ENCODE measurements at regions not wholly inside any gene's neighbourhood (a gene's known extent, or its start where the extent isn't known, plus 50 kb on each side); places are given as distances from the start of the nearest gene placed in this dataset.

DNA sequence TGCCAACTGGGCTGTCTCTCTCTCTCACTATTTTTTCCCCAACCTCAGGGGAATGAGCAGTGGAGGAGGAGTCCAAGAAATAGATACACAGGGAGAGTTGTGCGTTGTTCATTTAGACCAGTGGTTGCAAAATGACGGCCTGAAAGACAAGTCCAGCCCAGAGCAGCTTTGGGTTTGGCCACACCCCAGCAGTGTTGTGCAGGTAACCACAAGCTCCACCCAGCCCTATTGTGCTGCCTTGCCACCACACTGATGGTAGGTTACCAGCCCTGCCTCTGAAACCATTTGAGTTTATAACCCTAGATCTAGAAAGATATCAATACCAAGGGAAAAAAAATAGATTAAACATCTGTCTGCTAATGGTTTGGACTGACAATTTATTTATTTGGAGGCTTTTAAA lies 144.3 kb downstream of the CMPK2 start:
- Mint-ChIP-seq H3K27ac (no peak overlapping the region), H3K36me3 (peaks cover 76% of the 10 kb centered on the region), H3K27me3 (ENCODE audit: low read depth) (peaks cover 10% of the 10 kb centered on the region), H3K9me3 (peaks cover 93% of the 10 kb centered on the region), H3K4me3 (no peak overlapping the region), H3K4me1 (no peaks in the 10 kb centered on the region)
- TF ChIP-seq, protein P1, sequence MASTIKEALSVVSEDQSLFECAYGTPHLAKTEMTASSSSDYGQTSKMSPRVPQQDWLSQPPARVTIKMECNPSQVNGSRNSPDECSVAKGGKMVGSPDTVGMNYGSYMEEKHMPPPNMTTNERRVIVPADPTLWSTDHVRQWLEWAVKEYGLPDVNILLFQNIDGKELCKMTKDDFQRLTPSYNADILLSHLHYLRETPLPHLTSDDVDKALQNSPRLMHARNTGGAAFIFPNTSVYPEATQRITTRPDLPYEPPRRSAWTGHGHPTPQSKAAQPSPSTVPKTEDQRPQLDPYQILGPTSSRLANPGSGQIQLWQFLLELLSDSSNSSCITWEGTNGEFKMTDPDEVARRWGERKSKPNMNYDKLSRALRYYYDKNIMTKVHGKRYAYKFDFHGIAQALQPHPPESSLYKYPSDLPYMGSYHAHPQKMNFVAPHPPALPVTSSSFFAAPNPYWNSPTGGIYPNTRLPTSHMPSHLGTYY (CRISPR knock-in tag; IDR thresholded peaks at IDR 0.05): no peak
- no peak for TF ChIP-seq FOXJ3 (CRISPR knock-in tag; IDR thresholded peaks at IDR 0.05; ENCODE audit: borderline replicate concordance)
- TF ChIP-seq EMX1 (CRISPR knock-in tag; IDR thresholded peaks at IDR 0.05): no peak
- no peak for TF ChIP-seq ZNF671 (CRISPR knock-in tag; IDR thresholded peaks at IDR 0.05)
- no peak for TF ChIP-seq NR3C1 (CRISPR knock-in tag; conservative IDR thresholded peaks at IDR 0.05; ENCODE audit: low read depth)
- ChIA-PET CTCF (no interaction called here), POLR2A (no interaction called here)
- ATAC-seq (no peak), DNase-seq (ENCODE audit: low spot score) (no peak)

DNA sequence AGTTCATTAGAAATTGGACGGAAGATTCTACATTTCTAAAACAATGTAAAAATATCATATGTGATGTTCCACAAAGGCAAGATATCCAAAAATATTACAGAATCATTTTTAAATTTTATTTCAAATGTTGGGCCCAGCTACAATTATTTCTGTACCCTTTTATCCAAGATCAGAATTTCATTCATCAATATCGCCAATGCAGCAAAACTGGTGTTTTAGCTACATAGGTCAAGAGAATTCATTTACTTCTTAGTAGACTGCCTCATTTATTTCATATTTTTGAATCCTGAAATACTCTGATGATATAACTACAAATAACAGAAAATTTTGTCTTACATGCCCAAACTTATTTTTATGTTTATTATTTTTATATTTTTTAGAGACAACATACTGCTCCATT lies 143.1 kb downstream of the CMPK2 start:
- TF ChIP-seq RELA (CRISPR knock-in tag; IDR thresholded peaks at IDR 0.05; ENCODE audit: borderline replicate concordance) (no peak), EMX1 (CRISPR knock-in tag; IDR thresholded peaks at IDR 0.05) (no peak), ZNF219 (CRISPR knock-in tag; IDR thresholded peaks at IDR 0.05; ENCODE audit: borderline replicate concordance) (no peak), TP53 (CRISPR knock-in tag; IDR thresholded peaks at IDR 0.05) (no peak), TCF7 (CRISPR knock-in tag; IDR thresholded peaks at IDR 0.05; ENCODE audit: low read depth) (no peak), GTF2I (CRISPR knock-in tag; conservative IDR thresholded peaks at IDR 0.05) (no peak), FOXJ3 (CRISPR knock-in tag; IDR thresholded peaks at IDR 0.05; ENCODE audit: borderline replicate concordance) (no peak), MXD4 (CRISPR knock-in tag; IDR thresholded peaks at IDR 0.05; ENCODE audit: borderline replicate concordance) (no peak), NR3C1 (CRISPR knock-in tag; conservative IDR thresholded peaks at IDR 0.05; ENCODE audit: low read depth) (no peak), ZBTB21 (CRISPR knock-in tag; IDR thresholded peaks at IDR 0.05; ENCODE audit: borderline replicate concordance) (no peak), NFE2L1 (CRISPR knock-in tag; IDR thresholded peaks at IDR 0.05) (no peak)
- TF ChIP-seq, protein P2, sequence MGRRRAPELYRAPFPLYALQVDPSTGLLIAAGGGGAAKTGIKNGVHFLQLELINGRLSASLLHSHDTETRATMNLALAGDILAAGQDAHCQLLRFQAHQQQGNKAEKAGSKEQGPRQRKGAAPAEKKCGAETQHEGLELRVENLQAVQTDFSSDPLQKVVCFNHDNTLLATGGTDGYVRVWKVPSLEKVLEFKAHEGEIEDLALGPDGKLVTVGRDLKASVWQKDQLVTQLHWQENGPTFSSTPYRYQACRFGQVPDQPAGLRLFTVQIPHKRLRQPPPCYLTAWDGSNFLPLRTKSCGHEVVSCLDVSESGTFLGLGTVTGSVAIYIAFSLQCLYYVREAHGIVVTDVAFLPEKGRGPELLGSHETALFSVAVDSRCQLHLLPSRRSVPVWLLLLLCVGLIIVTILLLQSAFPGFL (CRISPR knock-in tag; IDR thresholded peaks at IDR 0.05; ENCODE audit: borderline replicate concordance): no peak
- TF ChIP-seq, protein P3, sequence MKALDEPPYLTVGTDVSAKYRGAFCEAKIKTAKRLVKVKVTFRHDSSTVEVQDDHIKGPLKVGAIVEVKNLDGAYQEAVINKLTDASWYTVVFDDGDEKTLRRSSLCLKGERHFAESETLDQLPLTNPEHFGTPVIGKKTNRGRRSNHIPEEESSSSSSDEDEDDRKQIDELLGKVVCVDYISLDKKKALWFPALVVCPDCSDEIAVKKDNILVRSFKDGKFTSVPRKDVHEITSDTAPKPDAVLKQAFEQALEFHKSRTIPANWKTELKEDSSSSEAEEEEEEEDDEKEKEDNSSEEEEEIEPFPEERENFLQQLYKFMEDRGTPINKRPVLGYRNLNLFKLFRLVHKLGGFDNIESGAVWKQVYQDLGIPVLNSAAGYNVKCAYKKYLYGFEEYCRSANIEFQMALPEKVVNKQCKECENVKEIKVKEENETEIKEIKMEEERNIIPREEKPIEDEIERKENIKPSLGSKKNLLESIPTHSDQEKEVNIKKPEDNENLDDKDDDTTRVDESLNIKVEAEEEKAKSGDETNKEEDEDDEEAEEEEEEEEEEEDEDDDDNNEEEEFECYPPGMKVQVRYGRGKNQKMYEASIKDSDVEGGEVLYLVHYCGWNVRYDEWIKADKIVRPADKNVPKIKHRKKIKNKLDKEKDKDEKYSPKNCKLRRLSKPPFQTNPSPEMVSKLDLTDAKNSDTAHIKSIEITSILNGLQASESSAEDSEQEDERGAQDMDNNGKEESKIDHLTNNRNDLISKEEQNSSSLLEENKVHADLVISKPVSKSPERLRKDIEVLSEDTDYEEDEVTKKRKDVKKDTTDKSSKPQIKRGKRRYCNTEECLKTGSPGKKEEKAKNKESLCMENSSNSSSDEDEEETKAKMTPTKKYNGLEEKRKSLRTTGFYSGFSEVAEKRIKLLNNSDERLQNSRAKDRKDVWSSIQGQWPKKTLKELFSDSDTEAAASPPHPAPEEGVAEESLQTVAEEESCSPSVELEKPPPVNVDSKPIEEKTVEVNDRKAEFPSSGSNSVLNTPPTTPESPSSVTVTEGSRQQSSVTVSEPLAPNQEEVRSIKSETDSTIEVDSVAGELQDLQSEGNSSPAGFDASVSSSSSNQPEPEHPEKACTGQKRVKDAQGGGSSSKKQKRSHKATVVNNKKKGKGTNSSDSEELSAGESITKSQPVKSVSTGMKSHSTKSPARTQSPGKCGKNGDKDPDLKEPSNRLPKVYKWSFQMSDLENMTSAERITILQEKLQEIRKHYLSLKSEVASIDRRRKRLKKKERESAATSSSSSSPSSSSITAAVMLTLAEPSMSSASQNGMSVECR (CRISPR knock-in tag; IDR thresholded peaks at IDR 0.05; ENCODE audit: borderline replicate concordance): no peak
- TF ChIP-seq, protein P4, sequence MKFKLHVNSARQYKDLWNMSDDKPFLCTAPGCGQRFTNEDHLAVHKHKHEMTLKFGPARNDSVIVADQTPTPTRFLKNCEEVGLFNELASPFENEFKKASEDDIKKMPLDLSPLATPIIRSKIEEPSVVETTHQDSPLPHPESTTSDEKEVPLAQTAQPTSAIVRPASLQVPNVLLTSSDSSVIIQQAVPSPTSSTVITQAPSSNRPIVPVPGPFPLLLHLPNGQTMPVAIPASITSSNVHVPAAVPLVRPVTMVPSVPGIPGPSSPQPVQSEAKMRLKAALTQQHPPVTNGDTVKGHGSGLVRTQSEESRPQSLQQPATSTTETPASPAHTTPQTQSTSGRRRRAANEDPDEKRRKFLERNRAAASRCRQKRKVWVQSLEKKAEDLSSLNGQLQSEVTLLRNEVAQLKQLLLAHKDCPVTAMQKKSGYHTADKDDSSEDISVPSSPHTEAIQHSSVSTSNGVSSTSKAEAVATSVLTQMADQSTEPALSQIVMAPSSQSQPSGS (CRISPR knock-in tag; IDR thresholded peaks at IDR 0.05; ENCODE audit: borderline replicate concordance, low read depth): no peak
- TF ChIP-seq, protein P5, sequence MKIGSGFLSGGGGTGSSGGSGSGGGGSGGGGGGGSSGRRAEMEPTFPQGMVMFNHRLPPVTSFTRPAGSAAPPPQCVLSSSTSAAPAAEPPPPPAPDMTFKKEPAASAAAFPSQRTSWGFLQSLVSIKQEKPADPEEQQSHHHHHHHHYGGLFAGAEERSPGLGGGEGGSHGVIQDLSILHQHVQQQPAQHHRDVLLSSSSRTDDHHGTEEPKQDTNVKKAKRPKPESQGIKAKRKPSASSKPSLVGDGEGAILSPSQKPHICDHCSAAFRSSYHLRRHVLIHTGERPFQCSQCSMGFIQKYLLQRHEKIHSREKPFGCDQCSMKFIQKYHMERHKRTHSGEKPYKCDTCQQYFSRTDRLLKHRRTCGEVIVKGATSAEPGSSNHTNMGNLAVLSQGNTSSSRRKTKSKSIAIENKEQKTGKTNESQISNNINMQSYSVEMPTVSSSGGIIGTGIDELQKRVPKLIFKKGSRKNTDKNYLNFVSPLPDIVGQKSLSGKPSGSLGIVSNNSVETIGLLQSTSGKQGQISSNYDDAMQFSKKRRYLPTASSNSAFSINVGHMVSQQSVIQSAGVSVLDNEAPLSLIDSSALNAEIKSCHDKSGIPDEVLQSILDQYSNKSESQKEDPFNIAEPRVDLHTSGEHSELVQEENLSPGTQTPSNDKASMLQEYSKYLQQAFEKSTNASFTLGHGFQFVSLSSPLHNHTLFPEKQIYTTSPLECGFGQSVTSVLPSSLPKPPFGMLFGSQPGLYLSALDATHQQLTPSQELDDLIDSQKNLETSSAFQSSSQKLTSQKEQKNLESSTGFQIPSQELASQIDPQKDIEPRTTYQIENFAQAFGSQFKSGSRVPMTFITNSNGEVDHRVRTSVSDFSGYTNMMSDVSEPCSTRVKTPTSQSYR (CRISPR knock-in tag; IDR thresholded peaks at IDR 0.05): no peak
- TF ChIP-seq, protein P6, sequence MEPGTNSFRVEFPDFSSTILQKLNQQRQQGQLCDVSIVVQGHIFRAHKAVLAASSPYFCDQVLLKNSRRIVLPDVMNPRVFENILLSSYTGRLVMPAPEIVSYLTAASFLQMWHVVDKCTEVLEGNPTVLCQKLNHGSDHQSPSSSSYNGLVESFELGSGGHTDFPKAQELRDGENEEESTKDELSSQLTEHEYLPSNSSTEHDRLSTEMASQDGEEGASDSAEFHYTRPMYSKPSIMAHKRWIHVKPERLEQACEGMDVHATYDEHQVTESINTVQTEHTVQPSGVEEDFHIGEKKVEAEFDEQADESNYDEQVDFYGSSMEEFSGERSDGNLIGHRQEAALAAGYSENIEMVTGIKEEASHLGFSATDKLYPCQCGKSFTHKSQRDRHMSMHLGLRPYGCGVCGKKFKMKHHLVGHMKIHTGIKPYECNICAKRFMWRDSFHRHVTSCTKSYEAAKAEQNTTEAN (CRISPR knock-in tag; IDR thresholded peaks at IDR 0.05): no peak
- TF ChIP-seq, protein P7, sequence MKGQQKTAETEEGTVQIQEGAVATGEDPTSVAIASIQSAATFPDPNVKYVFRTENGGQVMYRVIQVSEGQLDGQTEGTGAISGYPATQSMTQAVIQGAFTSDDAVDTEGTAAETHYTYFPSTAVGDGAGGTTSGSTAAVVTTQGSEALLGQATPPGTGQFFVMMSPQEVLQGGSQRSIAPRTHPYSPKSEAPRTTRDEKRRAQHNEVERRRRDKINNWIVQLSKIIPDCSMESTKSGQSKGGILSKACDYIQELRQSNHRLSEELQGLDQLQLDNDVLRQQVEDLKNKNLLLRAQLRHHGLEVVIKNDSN (CRISPR knock-in tag; IDR thresholded peaks at IDR 0.05): no peak
- Mint-ChIP-seq H3K4me3 (no peak overlapping the region), H3K27ac (no peak overlapping the region), H3K36me3 (peaks cover 78% of the 10 kb centered on the region), H3K4me1 (no peaks in the 10 kb centered on the region), H3K27me3 (ENCODE audit: low read depth) (peaks cover 8% of the 10 kb centered on the region), H3K9me3 (peaks cover 93% of the 10 kb centered on the region)
- ATAC-seq (no peak), DNase-seq (ENCODE audit: low spot score) (no peak)
- POLR2A ChIA-PET: no interaction called here
- CTCF ChIA-PET: no interaction called here

Measured in WTC11 (cell line).